ENCODE measurements at regions not wholly inside any gene's neighbourhood (a gene's known extent, or its start where the extent isn't known, plus 50 kb on each side); places are given as distances from the start of the nearest gene placed in this dataset.
A peak's percentile ranks its signal among the peaks of the same experiment; 100 is the strongest.

- H3K4me3 ChIP-seq (ENCODE audit: low read depth, low read length), result no peak overlapping the region
- no peaks in the 10 kb centered on the region for H3K36me3 ChIP-seq (ENCODE audit: control insufficient read depth, insufficient read depth, low read length)
- TF ChIP-seq, protein P1, sequence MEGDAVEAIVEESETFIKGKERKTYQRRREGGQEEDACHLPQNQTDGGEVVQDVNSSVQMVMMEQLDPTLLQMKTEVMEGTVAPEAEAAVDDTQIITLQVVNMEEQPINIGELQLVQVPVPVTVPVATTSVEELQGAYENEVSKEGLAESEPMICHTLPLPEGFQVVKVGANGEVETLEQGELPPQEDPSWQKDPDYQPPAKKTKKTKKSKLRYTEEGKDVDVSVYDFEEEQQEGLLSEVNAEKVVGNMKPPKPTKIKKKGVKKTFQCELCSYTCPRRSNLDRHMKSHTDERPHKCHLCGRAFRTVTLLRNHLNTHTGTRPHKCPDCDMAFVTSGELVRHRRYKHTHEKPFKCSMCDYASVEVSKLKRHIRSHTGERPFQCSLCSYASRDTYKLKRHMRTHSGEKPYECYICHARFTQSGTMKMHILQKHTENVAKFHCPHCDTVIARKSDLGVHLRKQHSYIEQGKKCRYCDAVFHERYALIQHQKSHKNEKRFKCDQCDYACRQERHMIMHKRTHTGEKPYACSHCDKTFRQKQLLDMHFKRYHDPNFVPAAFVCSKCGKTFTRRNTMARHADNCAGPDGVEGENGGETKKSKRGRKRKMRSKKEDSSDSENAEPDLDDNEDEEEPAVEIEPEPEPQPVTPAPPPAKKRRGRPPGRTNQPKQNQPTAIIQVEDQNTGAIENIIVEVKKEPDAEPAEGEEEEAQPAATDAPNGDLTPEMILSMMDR (IDR thresholded peaks at IDR 0.05; ENCODE audit: insufficient read depth, low read length, poor library complexity, severe bottlenecking), result no peak
- no peaks in the 10 kb centered on the region for H3K27me3 ChIP-seq (ENCODE audit: control insufficient read depth, insufficient read depth, low read length)
- no peak for DNase-seq (ENCODE audit: low read depth)
Observed at GRCh38 chr21:17359781-17360180, 153.1 kb upstream of the CXADR start.

- no peak for DNase-seq (ENCODE audit: low read depth)
- no peaks in the 10 kb centered on the region for H3K27me3 ChIP-seq (ENCODE audit: control insufficient read depth, insufficient read depth, low read length)
Observed at GRCh38 chr21:17368748-17369363, 144.0 kb upstream of the CXADR start.

DNA sequence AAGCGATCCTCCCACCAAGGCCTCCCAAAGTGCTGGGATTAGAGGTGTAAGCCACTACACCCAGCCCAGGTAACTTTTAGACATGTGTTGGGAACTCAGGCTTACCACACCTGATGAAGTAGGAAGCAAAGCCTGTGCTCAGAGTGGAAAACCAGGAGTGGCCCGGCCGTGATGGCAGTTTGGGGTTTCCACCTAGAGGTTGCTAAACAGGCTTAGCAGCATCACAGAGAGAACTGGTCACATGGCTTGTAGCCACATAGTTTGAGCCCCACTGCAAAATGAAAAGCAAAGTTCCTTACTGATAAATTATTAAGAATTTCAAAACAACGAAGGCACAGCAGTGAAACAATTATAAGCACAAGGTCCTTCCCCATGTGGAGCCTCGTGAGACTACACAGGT is 142.6 kb upstream of the CXADR start:
- H3K4me3 ChIP-seq (ENCODE audit: low read depth, low read length), result no peak overlapping the region
- no peak for DNase-seq (ENCODE audit: low read depth)
- TF ChIP-seq, protein P1 (IDR thresholded peaks at IDR 0.05; ENCODE audit: insufficient read depth, low read length, poor library complexity, severe bottlenecking), result no peak
- H3K27me3 ChIP-seq (ENCODE audit: control insufficient read depth, insufficient read depth, low read length), result no peaks in the 10 kb centered on the region
- no peaks in the 10 kb centered on the region for H3K36me3 ChIP-seq (ENCODE audit: control insufficient read depth, insufficient read depth, low read length)

More at GRCh38 chr21:17368748-17369363, 144.0 kb upstream of the CXADR start:
- H3K36me3 ChIP-seq (ENCODE audit: control insufficient read depth, insufficient read depth, low read length), result no peaks in the 10 kb centered on the region
- TF ChIP-seq, protein P1 (IDR thresholded peaks at IDR 0.05; ENCODE audit: insufficient read depth, low read length, poor library complexity, severe bottlenecking), result no peak
- H3K4me3 ChIP-seq (ENCODE audit: low read depth, low read length), result no peak overlapping the region

- H3K4me3 ChIP-seq (ENCODE audit: low read depth, low read length), result no peak overlapping the region
- H3K36me3 ChIP-seq (ENCODE audit: control insufficient read depth, insufficient read depth, low read length), result no peaks in the 10 kb centered on the region
- H3K27me3 ChIP-seq (ENCODE audit: control insufficient read depth, insufficient read depth, low read length), result no peaks in the 10 kb centered on the region
- TF ChIP-seq, protein P1 (IDR thresholded peaks at IDR 0.05; ENCODE audit: insufficient read depth, low read length, poor library complexity, severe bottlenecking), result no peak
- DNase-seq (ENCODE audit: low read depth), result no peak
Observed at GRCh38 chr21:17370916-17371315, 141.9 kb upstream of the CXADR start.

DNA sequence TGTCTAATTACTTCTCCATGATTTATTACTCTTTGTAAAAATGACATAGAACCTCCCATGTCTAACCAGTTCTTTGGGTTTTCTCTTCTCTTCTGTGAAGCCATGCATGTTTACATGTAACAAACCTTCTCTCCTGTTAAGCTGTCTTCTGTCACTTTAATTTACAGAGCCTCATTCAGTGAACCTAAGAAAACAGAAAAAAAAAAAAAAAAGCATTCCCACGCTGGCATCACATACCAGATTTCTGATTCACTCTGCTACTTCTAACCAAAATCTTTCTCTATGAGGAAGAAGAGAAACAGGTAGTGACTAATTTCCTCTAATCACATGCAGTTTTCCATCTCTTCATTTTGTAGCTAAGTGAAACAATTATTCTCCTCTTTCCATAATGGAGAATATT is 141.4 kb upstream of the CXADR start:
- no peaks in the 10 kb centered on the region for H3K36me3 ChIP-seq (ENCODE audit: control insufficient read depth, insufficient read depth, low read length)
- H3K4me3 ChIP-seq (ENCODE audit: low read depth, low read length), result no peak overlapping the region
- no peaks in the 10 kb centered on the region for H3K27me3 ChIP-seq (ENCODE audit: control insufficient read depth, insufficient read depth, low read length)
- TF ChIP-seq, protein P1 (IDR thresholded peaks at IDR 0.05; ENCODE audit: insufficient read depth, low read length, poor library complexity, severe bottlenecking), result no peak
- peak; percentile 82 for DNase-seq (ENCODE audit: low read depth)

GRCh38 chr21:17372200-17372599 is 140.6 kb upstream of the CXADR start:
- Histone ChIP-seq H3K36me3 (ENCODE audit: control insufficient read depth, insufficient read depth, low read length) (no peaks in the 10 kb centered on the region), H3K4me3 (ENCODE audit: low read depth, low read length) (no peak overlapping the region), H3K27me3 (ENCODE audit: control insufficient read depth, insufficient read depth, low read length) (no peaks in the 10 kb centered on the region)
- no peak for DNase-seq (ENCODE audit: low read depth)
- TF ChIP-seq, protein P1 (IDR thresholded peaks at IDR 0.05; ENCODE audit: insufficient read depth, low read length, poor library complexity, severe bottlenecking), result no peak
